ENCODE measurements at regions not wholly inside any gene's neighbourhood (a gene's known extent, or its start where the extent isn't known, plus 50 kb on each side); places are given as distances from the start of the nearest gene placed in this dataset.

- no peak for TF ChIP-seq EP300 (IDR thresholded peaks at IDR 0.05)
- no peak for TF ChIP-seq POLR2AphosphoS5 (IDR thresholded peaks at IDR 0.05)
- no peak for TF ChIP-seq POLR2A (IDR thresholded peaks at IDR 0.05)
- no peak for TF ChIP-seq CTCF (IDR thresholded peaks at IDR 0.05)
- Histone ChIP-seq H3K27ac (no peak overlapping the region), H3K27me3 (no peaks in the 10 kb centered on the region), H3K9me3 (no peaks in the 10 kb centered on the region), H3K36me3 (no peaks in the 10 kb centered on the region), H3K4me1 (peaks cover 0 to 5% (median 0%) of the 10 kb centered on the region in 4 donors), H3K4me3 (no peak overlapping the region)
- peak; percentile 29 for DNase-seq
- WGBS, 2 donors, result 84 to 88% methylated on average over 8 of the region's 8 CpGs
- intact Hi-C loops (cut with DNase I), result no loop called here
Observed at GRCh38 chr10:124283215-124283948, 135.3 kb downstream of the OAT start.

GRCh38 chr10:124282326-124282725, 136.4 kb downstream of the OAT start:
- intact Hi-C loops (cut with DNase I), result no loop called here
- Histone ChIP-seq H3K27ac (no peak overlapping the region), H3K4me3 (no peak overlapping the region), H3K27me3 (no peaks in the 10 kb centered on the region), H3K9me3 (peaks cover 0 to 2% (median 0%) of the 10 kb centered on the region in 4 donors), H3K36me3 (no peaks in the 10 kb centered on the region), H3K4me1 (peaks cover 0 to 5% (median 0%) of the 10 kb centered on the region in 4 donors)
- DNase-seq, result peak; percentile 29
- 95 to 96% methylated on average over 11 of the region's 11 CpGs for WGBS, 2 donors
- no peak for TF ChIP-seq CTCF (IDR thresholded peaks at IDR 0.05)
- no peak for TF ChIP-seq POLR2A (IDR thresholded peaks at IDR 0.05)
- TF ChIP-seq EP300 (IDR thresholded peaks at IDR 0.05), result no peak
- no peak for TF ChIP-seq POLR2AphosphoS5 (IDR thresholded peaks at IDR 0.05)

GRCh38 chr10:124281666-124282065, 137.1 kb downstream of the OAT start:
- Histone ChIP-seq H3K36me3 (no peaks in the 10 kb centered on the region), H3K4me1 (peaks cover 0 to 5% (median 0%) of the 10 kb centered on the region in 4 donors), H3K27ac (no peak overlapping the region), H3K27me3 (no peaks in the 10 kb centered on the region), H3K9me3 (peaks cover 0 to 2% (median 0%) of the 10 kb centered on the region in 4 donors), H3K4me3 (no peak overlapping the region)
- intact Hi-C loops (cut with DNase I), result no loop called here
- peak; percentile 47 for DNase-seq
- 86 to 87% methylated on average over 10 of the region's 10 CpGs for WGBS, 2 donors
- TF ChIP-seq CTCF (IDR thresholded peaks at IDR 0.05) (no peak), POLR2A (IDR thresholded peaks at IDR 0.05) (no peak), POLR2AphosphoS5 (IDR thresholded peaks at IDR 0.05) (no peak), EP300 (IDR thresholded peaks at IDR 0.05) (no peak)

GRCh38 chr10:124280916-124281315, 137.8 kb downstream of the OAT start:
- Histone ChIP-seq H3K27me3 (no peaks in the 10 kb centered on the region), H3K36me3 (no peaks in the 10 kb centered on the region), H3K27ac (no peak overlapping the region), H3K4me1 (no peaks in the 10 kb centered on the region), H3K4me3 (no peak overlapping the region), H3K9me3 (peaks cover 0 to 2% (median 0%) of the 10 kb centered on the region in 4 donors)
- intact Hi-C loops (cut with DNase I), result no loop called here
- DNase-seq, result peak; percentile 32
- WGBS, 2 donors, result 65 to 92% methylated on average over 5 of the region's 5 CpGs
- TF ChIP-seq POLR2A (IDR thresholded peaks at IDR 0.05) (no peak), POLR2AphosphoS5 (IDR thresholded peaks at IDR 0.05) (no peak)

- WGBS, 2 donors, result 75 to 84% methylated on average over 8 of the region's 8 CpGs
- intact Hi-C loops (cut with DNase I), result no loop called here
- no peak for DNase-seq
- Histone ChIP-seq H3K4me3 (no peak overlapping the region), H3K4me1 (no peaks in the 10 kb centered on the region), H3K9me3 (peaks cover 0 to 2% (median under 1%) of the 10 kb centered on the region in 4 donors), H3K27ac (no peak overlapping the region), H3K36me3 (no peaks in the 10 kb centered on the region), H3K27me3 (no peaks in the 10 kb centered on the region)
- TF ChIP-seq POLR2AphosphoS5 (IDR thresholded peaks at IDR 0.05), result no peak
- TF ChIP-seq POLR2A (IDR thresholded peaks at IDR 0.05), result no peak
- TF ChIP-seq CTCF (IDR thresholded peaks at IDR 0.05), result no peak
- no peak for TF ChIP-seq EP300 (IDR thresholded peaks at IDR 0.05)
Observed at GRCh38 chr10:124279882-124280281, 138.8 kb downstream of the OAT start.

Measured in sigmoid colon (tissue), 6 donors.